ENCODE measurements at regions not wholly inside any gene's neighbourhood (a gene's known extent, or its start where the extent isn't known, plus 50 kb on each side); places are given as distances from the start of the nearest gene placed in this dataset.

DNA sequence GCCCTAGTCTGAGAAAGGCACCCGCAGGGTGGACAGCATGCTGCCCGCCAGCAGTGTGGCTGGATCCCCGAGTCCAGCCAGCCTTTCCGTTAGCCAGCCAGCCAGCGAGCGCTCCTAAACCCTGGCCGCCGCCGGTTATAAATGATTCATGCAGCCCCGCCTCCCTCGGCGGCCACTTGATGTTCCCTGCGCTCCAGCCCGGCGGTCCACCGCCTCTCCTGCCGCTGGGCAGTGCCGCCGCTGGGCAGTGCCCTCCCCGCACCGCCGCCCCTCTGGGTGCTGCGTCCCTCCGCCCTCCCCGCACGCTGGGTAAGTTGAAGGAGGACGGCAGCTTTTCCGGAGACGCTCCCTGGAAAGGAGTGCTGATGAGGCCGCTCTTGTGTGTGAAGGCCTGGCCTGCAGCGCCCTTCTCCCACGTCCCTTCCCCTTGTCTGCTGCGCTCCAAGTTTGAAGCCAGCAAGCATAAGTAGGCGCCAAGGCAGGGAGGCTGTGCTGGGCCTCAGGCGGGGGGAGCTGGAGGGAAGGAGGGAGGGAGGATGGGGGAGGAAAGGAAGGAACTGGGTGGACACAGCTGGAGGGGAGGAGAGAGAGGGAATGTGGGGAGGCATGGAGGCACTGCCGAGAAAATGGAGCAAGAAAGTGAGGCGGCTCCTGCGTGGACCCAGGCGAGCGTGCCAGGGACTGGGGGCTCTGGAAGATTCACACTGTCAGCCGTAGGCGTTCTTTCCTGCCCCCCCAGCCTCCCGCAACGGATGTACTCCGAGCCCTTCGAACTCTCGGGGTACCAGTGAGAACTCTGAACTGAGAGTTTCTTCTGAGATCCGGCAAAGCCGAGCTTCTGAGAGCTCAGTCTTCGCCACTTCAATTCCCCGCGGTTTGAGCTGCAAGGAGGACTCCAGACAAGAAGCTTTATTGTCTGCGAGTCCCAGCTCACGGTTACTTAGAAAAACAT, 131.9 kb downstream of the GLI2 start:
- no peak for DNase-seq

- DNase-seq, result no peak
These were observed 132.7 kb downstream of the GLI2 start for GRCh38 chr2:120868366-120868765.

DNA sequence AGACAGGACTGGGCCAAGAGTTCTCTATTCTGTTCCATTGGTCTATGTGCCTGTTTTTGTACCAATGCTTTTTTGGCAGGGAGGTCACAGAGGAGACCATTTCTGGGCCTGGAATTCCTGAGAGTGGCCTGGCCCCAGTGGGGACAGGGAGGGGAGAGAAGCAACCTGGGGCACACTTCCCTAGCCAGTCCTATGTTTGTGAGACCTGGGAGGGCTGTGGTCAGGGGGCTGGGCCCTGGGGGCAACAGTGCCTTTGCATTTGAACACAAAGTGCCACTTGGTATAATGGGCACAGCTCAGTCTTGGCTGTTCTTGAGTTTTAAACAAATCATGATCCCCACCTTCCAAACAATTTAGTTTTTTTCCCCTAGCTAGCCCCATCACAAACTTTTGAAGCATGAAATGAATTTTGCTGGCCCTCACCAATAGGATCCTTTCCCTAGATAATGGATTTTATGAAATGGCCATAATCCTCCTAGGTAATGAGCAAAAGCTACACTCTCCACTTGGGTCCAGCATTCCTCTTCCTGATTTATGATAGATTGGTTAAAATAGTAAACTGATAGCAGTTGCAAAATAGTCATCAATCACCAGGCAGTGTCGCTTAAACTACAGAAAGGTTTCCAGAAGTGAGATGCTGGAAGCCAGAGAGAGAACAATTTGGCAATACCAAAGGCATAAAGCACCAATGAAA, 133.5 kb downstream of the GLI2 start:
- no peak for DNase-seq

- DNase-seq, result no peak
These were observed 134.2 kb downstream of the GLI2 start for GRCh38 chr2:120869730-120870466.

GRCh38 chr2:120870467-120870788, 134.8 kb downstream of the GLI2 start:
- no peak for DNase-seq

GRCh38 chr2:120871016-120871635, 135.5 kb downstream of the GLI2 start:
- DNase-seq, result no peak

GRCh38 chr2:120871881-120872620, 136.4 kb downstream of the GLI2 start:
- no peak for DNase-seq

- DNase-seq, result no peak
These were observed 138.6 kb downstream of the GLI2 start for GRCh38 chr2:120873958-120874887.

GRCh38 chr2:120874888-120875275, 139.2 kb downstream of the GLI2 start:
- DNase-seq, result no peak

- no peak for DNase-seq
These were observed 139.8 kb downstream of the GLI2 start for GRCh38 chr2:120875431-120875830.

DNA sequence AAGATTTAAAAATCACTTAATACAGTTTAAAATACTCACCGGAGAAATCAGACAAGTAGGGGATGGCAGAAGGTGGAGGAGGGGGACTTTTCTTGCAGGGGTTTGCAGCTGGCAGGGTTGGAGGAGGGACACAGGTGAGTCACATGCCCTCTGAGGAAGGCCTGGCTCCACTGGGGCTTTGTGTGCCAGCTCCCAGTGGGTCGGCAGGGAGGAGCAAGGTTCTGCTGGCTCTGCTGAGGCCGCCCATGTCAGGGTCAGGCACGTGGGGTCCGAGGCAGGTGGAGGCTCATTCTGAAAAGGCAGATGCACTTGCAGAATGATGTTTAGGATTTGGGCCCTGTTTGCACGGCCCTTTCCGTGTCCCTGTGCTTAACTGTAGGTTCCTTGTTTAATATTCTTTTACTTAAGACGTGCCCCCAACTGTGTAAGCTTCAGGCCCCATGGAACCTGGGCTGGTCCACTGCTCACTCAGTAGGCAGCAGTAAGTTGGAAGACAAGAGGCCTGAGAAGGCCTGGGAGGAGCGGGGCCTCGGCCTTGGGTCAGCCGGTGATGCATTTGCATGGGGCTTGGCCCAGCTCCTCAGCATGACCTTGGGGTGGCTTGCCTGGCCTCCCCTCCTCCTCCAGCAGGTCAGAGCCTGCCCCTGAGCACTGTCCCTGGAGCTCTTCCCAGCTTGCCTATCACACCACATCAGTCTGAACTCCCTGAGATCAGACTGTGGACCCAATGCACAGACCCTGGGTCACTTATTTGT, 141.0 kb downstream of the GLI2 start:
- DNase-seq, result no peak

DNA sequence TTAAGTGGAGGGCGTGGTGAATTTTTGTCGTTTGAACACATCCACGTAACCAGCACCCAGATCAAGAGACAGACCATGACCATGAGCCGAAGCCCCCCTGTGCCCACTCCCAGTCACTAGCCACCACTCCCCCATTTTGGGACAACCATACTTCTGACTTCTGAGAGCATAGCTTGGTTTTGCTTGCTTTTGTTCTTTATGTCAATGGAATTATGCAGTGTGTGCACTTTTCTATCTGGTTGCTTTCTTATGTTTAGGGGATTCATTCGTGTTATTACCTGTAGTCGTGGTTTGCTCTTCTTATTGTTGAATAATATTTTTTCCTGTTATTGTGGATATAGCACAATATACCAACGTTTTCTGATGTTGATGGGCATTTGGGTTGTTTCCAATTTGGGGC, 141.7 kb downstream of the GLI2 start:
- DNase-seq, result no peak

- DNase-seq, result no peak
These were observed 143.3 kb downstream of the GLI2 start for GRCh38 chr2:120878970-120879369.

- no peak for DNase-seq
These were observed 144.0 kb downstream of the GLI2 start for GRCh38 chr2:120879431-120880295.

DNA sequence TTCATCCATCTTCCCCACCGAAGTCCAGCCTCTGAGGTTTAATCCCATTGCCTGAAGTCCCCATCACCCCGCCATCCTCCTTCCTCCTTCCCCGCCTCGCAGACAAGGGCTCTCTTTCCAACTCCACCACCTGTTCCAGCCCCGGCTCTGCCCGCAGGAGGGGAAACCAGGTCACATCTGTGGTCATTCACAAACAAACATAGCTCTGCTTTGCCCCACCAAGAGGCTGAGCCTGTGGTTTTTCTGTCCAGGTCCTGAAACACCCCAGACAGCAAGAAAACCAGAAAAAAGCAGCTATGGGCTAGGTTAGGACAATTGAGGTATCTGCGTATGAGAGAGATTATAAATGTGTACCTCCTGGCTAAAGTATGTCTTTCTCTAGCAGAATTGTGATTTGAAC, 144.7 kb downstream of the GLI2 start:
- no peak for DNase-seq

GRCh38 chr2:120881981-120882788, 146.5 kb downstream of the GLI2 start:
- no peak for DNase-seq

GRCh38 chr2:120883607-120884440, 148.2 kb downstream of the GLI2 start:
- no peak for DNase-seq

Data from stimulated activated CD4-positive, alpha-beta T cell treated with anti-CD3 and anti-CD28 coated beads, Interleukin-4, amount 100 ng/mL, for 4 hours (primary cell).